ENCODE measurements at regions not wholly inside any gene's neighbourhood (a gene's known extent, or its start where the extent isn't known, plus 50 kb on each side); places are given as distances from the start of the nearest gene placed in this dataset.

- TF ChIP-seq, protein P1, sequence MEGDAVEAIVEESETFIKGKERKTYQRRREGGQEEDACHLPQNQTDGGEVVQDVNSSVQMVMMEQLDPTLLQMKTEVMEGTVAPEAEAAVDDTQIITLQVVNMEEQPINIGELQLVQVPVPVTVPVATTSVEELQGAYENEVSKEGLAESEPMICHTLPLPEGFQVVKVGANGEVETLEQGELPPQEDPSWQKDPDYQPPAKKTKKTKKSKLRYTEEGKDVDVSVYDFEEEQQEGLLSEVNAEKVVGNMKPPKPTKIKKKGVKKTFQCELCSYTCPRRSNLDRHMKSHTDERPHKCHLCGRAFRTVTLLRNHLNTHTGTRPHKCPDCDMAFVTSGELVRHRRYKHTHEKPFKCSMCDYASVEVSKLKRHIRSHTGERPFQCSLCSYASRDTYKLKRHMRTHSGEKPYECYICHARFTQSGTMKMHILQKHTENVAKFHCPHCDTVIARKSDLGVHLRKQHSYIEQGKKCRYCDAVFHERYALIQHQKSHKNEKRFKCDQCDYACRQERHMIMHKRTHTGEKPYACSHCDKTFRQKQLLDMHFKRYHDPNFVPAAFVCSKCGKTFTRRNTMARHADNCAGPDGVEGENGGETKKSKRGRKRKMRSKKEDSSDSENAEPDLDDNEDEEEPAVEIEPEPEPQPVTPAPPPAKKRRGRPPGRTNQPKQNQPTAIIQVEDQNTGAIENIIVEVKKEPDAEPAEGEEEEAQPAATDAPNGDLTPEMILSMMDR (IDR thresholded peaks at IDR 0.05), result no peak
- no peak for TF ChIP-seq ZFX (IDR thresholded peaks at IDR 0.05; ENCODE audit: borderline replicate concordance)
These were observed 299.4 kb downstream of the MAN2A1 start for GRCh38 chr5:109989161-109989560.

Data from 22Rv1 (cell line).